AG04450 (cell line): ENCODE measurements at regions not wholly inside any gene's neighbourhood (a gene's known extent, or its start where the extent isn't known, plus 50 kb on each side); places are given as distances from the start of the nearest gene placed in this dataset.
"Not testable (repeated sequence)": the region's sequence is repeated elsewhere in the genome, so short reads cannot be mapped to it uniquely, and the experiment has no call there.

Experiments used
- CTCF ChIA-PET: fragments of 300-600, 350-600 bp; formaldehyde crosslinking; extraction: SDS; loops from one replicate; lab custom pipeline; 2022; ENCODE audit warnings: antibody characterized with exemption, inconsistent platforms; lab: Charles Lee
- POLR2A ChIA-PET: fragments of 350-600 bp; formaldehyde crosslinking; extraction: SDS; loops from one replicate; lab custom pipeline; 2021; ENCODE audit warnings: antibody characterized with exemption, inconsistent platforms; lab: Yijun Ruan, JAX
- DNase-seq: peaks from one replicate; pipeline ENCODE4 v3.0.0-alpha.2; 2011; ENCODE audit warnings: low read depth, low spot score
- H3K27ac ChIP-seq: one replicate; pipeline ENCODE4 v1.5.1; 2012; ENCODE audit warnings: low read depth, low read length, control low read depth
- H3K27me3 ChIP-seq: one replicate; pipeline ENCODE4 v1.6.0; 2012; ENCODE audit warnings: low read length; ENCODE audit not compliant: control insufficient read depth, insufficient read depth
- H3K4me3 ChIP-seq: 2 replicates; pipeline ENCODE4 v1.5.1; 2011; ENCODE audit warnings: mild to moderate bottlenecking, low read depth, low read length, control low read depth
- H3K9me3 ChIP-seq: 2 replicates; pipeline ENCODE4 v1.5.1; 2012; ENCODE audit warnings: low read length; ENCODE audit not compliant: control insufficient read depth, insufficient read depth
- TF ChIP-seq, protein P1 (sequence below): IDR thresholded peaks from 2 replicates; pipeline ENCODE4 v1.5.1; 2011; ENCODE audit warnings: low read depth, low read length, control low read depth, inconsistent platforms

DNA sequence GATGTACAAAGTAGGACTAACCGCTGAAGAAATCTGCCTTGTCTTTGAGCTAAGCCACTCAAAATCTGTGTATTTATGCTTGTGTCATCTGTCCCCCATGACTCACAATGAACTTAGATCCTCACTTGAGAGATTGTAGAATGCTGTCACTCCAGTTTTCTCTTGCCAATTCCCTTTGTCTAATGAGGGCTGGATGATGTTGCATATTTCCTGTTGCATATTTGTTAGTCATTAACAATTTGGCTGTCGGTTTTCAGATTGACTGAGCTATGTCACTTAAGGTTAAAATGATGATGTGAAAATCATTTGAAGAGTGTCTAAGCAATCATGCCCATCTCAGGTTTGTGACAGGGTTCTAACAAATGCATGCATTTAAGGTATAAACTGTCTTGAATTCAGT lies 481.7 kb downstream of the CDH10 start:
- no peak overlapping the region for H3K4me3 ChIP-seq
- CTCF ChIA-PET: no interaction called here
- no peak for DNase-seq
- no peak overlapping the region for H3K27ac ChIP-seq
- H3K27me3 ChIP-seq: no peaks in the 10 kb centered on the region
- H3K9me3 ChIP-seq: peaks cover 2% of the 10 kb centered on the region; the same call in 1 of the 2 replicates
- POLR2A ChIA-PET: no interaction called here
- TF ChIP-seq, protein P1, sequence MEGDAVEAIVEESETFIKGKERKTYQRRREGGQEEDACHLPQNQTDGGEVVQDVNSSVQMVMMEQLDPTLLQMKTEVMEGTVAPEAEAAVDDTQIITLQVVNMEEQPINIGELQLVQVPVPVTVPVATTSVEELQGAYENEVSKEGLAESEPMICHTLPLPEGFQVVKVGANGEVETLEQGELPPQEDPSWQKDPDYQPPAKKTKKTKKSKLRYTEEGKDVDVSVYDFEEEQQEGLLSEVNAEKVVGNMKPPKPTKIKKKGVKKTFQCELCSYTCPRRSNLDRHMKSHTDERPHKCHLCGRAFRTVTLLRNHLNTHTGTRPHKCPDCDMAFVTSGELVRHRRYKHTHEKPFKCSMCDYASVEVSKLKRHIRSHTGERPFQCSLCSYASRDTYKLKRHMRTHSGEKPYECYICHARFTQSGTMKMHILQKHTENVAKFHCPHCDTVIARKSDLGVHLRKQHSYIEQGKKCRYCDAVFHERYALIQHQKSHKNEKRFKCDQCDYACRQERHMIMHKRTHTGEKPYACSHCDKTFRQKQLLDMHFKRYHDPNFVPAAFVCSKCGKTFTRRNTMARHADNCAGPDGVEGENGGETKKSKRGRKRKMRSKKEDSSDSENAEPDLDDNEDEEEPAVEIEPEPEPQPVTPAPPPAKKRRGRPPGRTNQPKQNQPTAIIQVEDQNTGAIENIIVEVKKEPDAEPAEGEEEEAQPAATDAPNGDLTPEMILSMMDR: no peak

DNA sequence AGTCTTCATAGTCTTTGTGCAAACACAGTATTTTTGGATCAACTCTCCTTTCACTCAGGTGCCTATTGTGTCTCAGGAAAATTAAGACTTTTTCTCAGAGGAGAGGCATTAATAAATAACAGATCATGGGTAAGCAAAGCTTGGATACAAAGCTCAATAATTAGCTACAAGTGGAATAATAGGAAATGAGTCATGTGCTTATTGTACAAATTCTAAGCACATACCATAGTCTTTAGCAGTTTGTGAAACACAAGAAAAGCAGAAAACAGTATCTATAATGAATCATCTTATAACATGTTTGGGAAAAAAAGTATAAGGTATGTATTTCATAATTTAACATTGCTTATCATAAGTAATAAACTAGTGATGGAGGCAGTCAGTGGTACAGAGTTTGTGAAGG lies 477.0 kb downstream of the CDH10 start:
- DNase-seq: no peak
- POLR2A ChIA-PET: no interaction called here
- no peak overlapping the region for H3K27ac ChIP-seq
- H3K4me3 ChIP-seq: no peak overlapping the region
- no peaks in the 10 kb centered on the region for H3K27me3 ChIP-seq
- CTCF ChIA-PET: no interaction called here
- TF ChIP-seq, protein P1: no peak
- peaks cover 5% of the 10 kb centered on the region; the same call in 1 of the 2 replicates for H3K9me3 ChIP-seq

DNA sequence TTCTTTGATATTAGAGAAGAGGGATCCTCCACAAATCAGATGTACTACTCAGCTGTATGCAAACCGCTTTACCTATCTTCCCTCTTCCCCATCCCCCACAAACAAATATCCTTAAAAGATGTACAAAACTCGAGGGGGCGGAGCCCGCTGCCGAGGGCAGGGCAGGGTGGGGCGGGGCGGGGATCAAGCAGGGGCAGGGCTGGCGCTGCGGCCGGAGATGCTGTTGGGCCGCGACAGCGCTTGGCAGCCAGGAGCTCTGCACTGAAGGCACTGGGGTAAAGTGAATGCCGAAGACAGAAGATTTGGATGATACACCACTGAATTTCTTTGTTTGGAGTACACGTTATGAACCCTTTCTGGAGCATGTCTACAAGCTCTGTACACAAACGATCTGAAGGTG lies 474.8 kb downstream of the CDH10 start:
- TF ChIP-seq, protein P1: no peak
- H3K27me3 ChIP-seq: no peaks in the 10 kb centered on the region
- H3K4me3 ChIP-seq: no peak overlapping the region
- no peak overlapping the region for H3K27ac ChIP-seq
- POLR2A ChIA-PET: no interaction called here
- H3K9me3 ChIP-seq: 0 out of 2 replicates have a peak, but pooled peaks cover 3% of the 10 kb centered on the region
- DNase-seq: no peak
- CTCF ChIA-PET: no interaction called here

DNA sequence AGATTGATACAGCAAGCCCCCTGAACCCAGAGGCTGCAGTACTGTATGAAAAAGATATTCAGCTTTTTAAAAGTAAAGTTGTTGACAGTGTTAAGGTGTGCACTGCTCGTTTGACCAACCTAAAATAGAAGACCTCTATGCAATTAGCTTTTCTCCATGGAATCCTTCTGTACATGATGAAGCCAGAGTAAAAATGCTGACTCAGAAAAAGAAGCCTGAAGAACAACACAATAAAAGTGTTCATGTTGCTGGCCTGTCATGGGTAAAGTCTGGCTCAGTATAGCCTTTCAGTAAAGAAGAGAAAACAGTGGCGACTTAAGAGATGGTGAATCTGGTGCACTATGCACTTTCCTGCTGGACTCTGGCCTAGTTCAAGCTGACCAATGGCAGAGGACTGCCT lies 473.8 kb downstream of the CDH10 start:
- DNase-seq, H3K4me3 ChIP-seq, H3K27me3 ChIP-seq, CTCF ChIA-PET, POLR2A ChIA-PET, H3K9me3 ChIP-seq, H3K27ac ChIP-seq: not testable (repeated sequence)

DNA sequence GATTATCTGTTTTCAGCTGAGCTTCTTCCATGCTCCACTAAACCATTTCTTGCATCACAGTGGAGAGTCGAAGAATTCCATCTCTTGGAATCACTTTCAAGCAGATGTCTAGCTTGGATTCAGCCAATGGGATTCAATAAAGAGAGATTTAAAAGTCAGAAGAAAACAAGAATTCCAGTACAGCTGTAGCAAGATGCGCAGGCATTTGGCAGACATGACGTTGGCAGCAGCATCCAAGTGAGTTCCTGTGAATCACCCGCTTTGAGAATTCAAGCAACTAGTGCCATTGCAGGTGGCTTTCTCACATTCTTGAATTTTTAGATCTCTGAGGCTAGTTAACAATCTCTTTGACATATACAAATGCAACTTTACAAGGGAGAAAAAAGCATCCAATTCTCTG lies 467.0 kb downstream of the CDH10 start:
- ChIA-PET CTCF (no interaction called here), POLR2A (no interaction called here)
- no peaks in the 10 kb centered on the region for H3K27me3 ChIP-seq
- TF ChIP-seq, protein P1: no peak
- no peak overlapping the region for H3K4me3 ChIP-seq
- peaks cover 5% of the 10 kb centered on the region; the same call in 1 of the 2 replicates for H3K9me3 ChIP-seq
- no peak for DNase-seq
- H3K27ac ChIP-seq: no peak overlapping the region

DNA sequence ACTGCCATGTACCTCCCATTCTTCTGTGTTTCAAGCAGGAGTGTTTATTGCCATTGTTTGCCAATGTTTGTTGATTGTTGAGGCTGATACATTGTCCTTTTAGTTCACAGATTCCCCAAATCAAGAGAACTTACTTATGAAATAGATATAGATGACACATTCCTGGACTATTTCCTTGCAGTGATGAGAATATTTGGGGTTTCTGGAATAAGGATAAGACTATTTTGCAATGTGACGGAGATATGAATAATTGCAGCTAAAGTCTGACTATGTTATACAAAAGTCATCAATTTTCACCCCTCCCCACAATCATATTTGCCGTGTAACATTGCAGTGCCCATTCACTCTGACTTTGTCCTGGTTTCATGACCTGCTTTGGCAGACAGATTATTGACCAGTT lies 460.8 kb downstream of the CDH10 start:
- TF ChIP-seq, protein P1: no peak
- no peak for DNase-seq
- Histone ChIP-seq H3K27me3 (no peaks in the 10 kb centered on the region), H3K9me3 (peaks cover 5% of the 10 kb centered on the region; the same call in 1 of the 2 replicates), H3K4me3 (no peak overlapping the region), H3K27ac (no peak overlapping the region)
- ChIA-PET CTCF (no interaction called here), POLR2A (no interaction called here)
